ENCODE measurements at regions not wholly inside any gene's neighbourhood (a gene's known extent, or its start where the extent isn't known, plus 50 kb on each side); places are given as distances from the start of the nearest gene placed in this dataset.
A peak's percentile ranks its signal among the peaks of the same experiment; 100 is the strongest.
"Not testable (repeated sequence)": the region's sequence is repeated elsewhere in the genome, so short reads cannot be mapped to it uniquely, and the experiment has no call there.

GRCh38 chr6:60991427-60992028 is 1294.5 kb downstream of the KHDRBS2 start:
- no peak overlapping the region for H3K27ac ChIP-seq
- no peak for DNase-seq (ENCODE audit: low read depth, low spot score)

- H3K27ac ChIP-seq, result peak overlapping the region; percentile 73
- peak; percentile 57 for DNase-seq (ENCODE audit: low read depth, low spot score)
Observed at GRCh38 chr6:60952500-60952899, 1333.5 kb downstream of the KHDRBS2 start.

DNA sequence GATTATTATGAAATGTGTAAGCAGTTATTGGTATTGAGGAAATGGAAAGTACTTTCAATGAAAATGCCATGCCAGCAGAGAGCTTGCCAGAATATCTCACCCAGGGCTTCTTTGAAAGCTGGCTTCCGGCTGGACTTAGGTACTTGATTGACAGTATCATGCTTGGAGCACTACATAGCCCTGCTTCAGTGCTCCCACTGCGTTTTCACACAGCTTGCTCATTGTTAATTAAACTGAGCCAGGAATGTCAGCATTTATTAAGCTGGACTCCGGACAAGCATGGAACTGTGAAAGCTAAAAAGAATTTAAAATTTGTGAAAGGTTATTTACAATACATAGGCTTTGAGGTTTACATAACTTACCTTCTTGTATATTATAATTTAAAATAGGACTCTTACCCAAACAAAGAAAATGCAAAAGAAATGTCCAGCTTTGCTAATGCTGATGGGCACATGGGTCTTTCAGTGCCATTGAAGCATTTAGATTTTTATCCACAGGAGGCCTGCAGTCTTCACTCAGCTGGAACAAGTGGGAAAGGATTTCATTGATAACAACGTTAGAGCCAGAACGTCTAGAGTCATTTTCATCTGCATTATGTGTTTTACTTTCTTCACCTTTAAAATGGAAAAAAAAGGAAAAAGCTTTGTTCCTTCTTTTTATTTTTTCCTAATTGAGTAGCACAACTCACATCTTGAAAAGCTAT is 1335.7 kb downstream of the KHDRBS2 start:
- DNase-seq (ENCODE audit: low read depth, low spot score), result not testable (repeated sequence)

GRCh38 chr6:60947416-60947815 is 1338.6 kb downstream of the KHDRBS2 start:
- peak overlapping the region; percentile 75 for H3K27ac ChIP-seq
- peak; percentile 90 for DNase-seq (ENCODE audit: low read depth, low spot score)

More for the DNA sequence above, 1335.7 kb downstream of the KHDRBS2 start:
- H3K27ac ChIP-seq, result not testable (repeated sequence)

- DNase-seq (ENCODE audit: low read depth, low spot score); H3K27ac ChIP-seq: not testable (repeated sequence)
Observed at GRCh38 chr6:60944803-60945202, 1341.2 kb downstream of the KHDRBS2 start.

GRCh38 chr6:60935970-60936369 is 1350.1 kb downstream of the KHDRBS2 start:
- not testable (repeated sequence) for H3K27ac ChIP-seq; DNase-seq (ENCODE audit: low read depth, low spot score)

DNA sequence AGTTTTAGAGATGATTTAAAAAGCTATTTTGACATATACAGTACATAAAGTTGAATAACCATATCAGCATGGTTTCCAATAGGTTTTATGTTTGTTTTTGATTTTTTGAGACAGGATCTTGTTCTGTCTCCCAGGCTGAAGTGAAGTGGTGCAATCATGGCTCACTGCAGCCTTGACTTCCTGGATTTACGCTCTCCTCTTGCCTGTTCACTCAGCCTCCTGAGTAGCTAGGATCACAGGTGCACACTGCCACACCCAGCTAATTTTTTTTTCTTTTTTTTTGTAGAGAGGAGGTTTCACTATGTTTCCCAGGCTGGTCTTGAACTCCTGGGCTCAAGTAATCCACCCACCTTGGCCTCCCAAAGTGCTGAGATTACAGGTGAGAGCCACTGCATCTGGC is 1366.4 kb downstream of the KHDRBS2 start:
- not testable (repeated sequence) for H3K27ac ChIP-seq
- peak; percentile 12 for DNase-seq (ENCODE audit: low read depth, low spot score)

DNA sequence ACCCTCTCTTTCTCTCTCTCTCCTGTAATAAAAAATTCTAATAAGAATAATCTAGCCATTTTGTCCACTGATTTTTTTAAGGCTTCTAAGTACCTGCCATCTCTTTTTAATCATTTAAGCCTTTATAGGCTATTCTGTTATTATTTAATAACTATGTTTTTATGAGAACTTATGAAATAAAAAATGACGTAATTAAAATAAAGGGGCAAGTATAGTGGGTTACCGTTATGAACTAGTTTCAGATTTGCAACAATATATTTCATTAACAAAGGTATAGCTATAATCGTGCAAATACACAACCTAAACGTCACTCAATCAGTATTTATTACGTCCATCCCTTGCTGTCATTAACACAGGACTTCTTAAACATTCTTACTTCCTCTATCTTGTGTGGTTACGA is 1382.2 kb downstream of the KHDRBS2 start:
- not testable (repeated sequence) for H3K27ac ChIP-seq; DNase-seq (ENCODE audit: low read depth, low spot score)

DNA sequence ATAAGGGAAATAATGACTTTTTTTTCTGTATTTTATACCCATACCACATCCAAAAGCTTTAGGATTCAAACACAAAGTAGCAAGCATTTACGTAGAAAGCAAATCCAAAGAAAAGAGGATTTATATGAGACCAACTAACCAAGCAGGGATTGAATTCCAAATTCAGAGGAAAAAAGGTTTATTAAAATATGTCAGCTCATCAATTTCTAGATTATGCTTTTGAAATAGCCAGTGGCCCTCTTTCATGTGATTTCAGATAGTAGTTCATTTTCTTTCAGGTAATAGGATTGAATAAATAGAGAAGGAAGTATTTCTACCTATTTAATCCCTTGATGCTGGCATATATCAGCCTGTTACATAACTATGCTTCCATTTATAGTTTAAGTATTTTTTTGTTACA is 1392.7 kb downstream of the KHDRBS2 start:
- H3K27ac ChIP-seq; DNase-seq (ENCODE audit: low read depth, low spot score): not testable (repeated sequence)

GRCh38 chr6:60891606-60892005 is 1394.4 kb downstream of the KHDRBS2 start:
- DNase-seq (ENCODE audit: low read depth, low spot score), result no peak
- no peak overlapping the region for H3K27ac ChIP-seq

GRCh38 chr6:60877396-60877795 is 1408.6 kb downstream of the KHDRBS2 start:
- DNase-seq (ENCODE audit: low read depth, low spot score); H3K27ac ChIP-seq: not testable (repeated sequence)

- H3K27ac ChIP-seq; DNase-seq (ENCODE audit: low read depth, low spot score): not testable (repeated sequence)
Observed at GRCh38 chr6:60870779-60871178, 1415.2 kb downstream of the KHDRBS2 start.

- DNase-seq (ENCODE audit: low read depth, low spot score), result no peak
- no peak overlapping the region for H3K27ac ChIP-seq
Observed at GRCh38 chr6:60867548-60867947, 1418.5 kb downstream of the KHDRBS2 start.

DNA sequence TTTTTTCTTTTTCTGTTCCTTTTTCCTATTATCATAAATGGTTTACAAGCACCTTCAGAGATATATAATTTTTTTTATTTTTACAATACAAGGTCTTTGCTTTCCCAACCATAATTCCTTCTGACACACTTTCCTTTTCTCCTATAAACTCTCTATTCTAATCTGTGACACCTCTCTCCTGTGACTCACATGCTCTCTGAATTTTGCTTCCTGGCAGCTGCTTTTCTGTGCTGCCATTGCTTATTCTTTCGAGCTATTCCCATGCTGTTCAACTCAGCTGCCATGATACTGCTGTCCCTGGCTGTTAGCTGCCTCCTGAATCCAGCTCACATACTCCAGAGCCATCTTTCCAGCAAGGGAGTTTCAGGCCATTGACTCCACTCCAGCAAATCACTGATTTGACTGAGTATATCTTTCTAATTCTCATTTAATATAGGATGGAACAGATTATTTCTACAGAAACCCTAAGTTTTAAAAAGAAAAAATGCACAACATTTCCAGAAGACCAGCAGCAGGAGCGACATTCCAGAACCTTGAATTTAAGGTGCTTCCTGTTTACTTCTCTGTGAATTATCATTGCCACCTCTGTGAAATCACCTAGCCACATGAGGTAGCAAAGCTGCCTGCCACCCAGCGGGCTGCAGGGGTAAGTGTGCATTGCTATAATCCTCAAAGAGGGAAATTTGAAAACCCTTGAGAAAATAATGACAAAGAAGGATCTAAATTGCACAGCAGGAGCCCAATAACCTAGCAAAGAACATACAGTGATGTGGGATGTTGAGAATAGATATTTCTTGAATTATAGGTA is 1442.6 kb downstream of the KHDRBS2 start:
- DNase-seq (ENCODE audit: low read depth, low spot score); H3K27ac ChIP-seq: not testable (repeated sequence)

- H3K27ac ChIP-seq; DNase-seq (ENCODE audit: low read depth, low spot score): not testable (repeated sequence)
Observed at GRCh38 chr6:60830726-60831125, 1455.3 kb downstream of the KHDRBS2 start.

DNA sequence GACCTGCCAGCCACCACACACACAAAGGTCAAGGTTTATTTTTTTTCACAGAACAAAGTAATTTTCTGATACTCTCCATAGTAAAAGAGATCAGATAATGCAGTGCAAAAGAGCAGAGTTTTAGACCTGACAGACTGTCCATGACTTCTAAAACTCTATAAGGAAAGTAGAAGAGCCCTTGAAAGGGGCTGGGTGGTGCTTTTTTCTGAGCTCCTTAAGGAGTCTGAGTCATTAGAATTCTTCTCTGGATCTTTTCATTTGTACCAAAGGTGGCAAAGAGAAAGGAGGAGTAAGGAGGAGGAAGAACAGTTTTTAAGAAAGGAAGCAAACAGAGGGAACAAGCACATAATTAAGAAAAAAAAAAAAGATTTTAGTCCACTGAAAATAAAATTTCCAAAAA is 1463.4 kb downstream of the KHDRBS2 start:
- H3K27ac ChIP-seq; DNase-seq (ENCODE audit: low read depth, low spot score): not testable (repeated sequence)

DNA sequence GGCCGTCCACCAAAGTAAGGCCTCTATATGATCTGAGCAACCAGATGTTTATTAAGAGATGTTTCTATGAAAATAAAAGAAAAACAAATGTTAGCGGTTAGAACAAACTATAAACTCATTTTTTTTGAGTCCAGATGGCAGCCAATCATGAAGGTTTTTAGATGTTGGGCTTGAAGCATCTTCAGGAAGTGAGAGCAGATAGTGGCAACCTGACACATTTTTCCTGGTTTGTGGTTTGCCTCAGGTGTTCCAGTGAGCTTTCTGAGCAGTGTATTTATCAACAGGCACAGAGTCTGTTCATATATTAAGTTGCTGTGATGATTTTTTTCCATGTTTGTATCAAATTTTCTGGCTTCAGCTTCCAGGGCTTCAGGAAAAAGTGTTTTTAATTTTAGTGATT is 1468.0 kb downstream of the KHDRBS2 start:
- not testable (repeated sequence) for H3K27ac ChIP-seq; DNase-seq (ENCODE audit: low read depth, low spot score)

DNA sequence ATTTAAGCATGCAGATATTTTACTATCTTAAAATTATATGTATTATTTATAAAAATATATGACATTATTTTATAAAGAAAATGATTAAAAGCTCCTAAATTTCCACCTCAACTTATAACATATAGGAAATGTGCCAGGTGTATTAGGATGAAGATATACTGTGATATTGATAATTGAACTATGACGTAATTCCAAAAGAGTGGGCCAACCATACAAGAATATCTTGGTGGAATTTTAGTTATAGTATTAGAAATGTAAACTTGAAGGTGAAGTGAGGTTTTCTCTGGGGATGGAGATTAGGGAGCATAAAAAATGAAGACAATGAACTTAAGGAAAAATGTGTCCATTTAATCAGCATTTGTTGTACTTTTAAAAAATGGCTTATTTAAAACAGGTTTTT is 1471.2 kb downstream of the KHDRBS2 start:
- not testable (repeated sequence) for DNase-seq (ENCODE audit: low read depth, low spot score); H3K27ac ChIP-seq

DNA sequence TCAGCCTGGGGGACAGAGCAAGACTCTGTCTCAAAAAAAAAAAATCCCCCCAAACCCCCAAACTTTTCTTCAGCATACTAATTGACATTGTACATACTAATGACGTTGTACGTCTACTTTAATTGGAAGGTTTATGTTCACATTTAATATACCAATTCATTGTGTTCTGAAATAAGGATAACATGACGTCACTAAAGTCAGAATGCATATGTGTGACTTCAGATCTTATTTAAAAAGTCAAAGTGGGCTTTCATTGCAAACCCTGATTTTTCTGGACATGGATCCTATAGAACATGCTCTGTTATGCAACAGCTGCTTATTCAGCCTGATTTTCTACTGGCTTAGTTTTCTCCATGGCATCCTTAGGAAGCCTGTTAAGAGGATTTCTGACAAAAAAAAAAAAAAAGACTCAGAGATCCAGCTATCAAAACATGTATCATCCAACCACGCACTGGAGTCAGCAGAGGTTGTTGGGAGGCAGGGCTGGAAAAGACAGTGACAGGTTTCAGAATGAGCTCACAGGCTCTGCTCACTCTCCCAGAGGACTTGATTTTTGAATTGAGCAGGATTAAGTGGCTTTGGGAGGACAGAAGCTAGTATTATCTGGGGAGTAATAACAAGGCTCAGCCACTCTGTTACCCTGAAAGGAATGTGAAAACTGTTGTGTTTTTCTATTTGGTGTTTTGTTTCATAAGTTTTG is 1472.0 kb downstream of the KHDRBS2 start:
- H3K27ac ChIP-seq; DNase-seq (ENCODE audit: low read depth, low spot score): not testable (repeated sequence)

DNA sequence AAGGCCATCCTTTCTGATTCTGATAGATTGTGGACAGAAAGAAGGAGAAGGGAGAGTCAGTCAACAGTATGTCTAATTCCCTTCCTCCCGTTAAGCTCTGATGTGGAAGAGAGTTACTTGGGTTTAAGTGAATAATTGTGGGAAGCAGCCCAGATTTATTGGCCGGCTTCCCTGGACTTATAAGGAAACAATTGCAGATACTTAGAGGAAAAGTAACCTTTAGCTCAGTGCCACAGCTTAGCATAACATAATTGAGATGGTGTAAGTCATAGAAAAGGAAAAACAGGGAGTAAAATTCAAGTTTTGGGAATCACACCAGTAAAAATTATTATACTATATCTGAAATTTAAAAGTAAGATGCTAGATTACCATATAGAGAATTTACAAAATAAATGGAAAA is 1475.8 kb downstream of the KHDRBS2 start:
- H3K27ac ChIP-seq; DNase-seq (ENCODE audit: low read depth, low spot score): not testable (repeated sequence)
